ENCODE measurements at regions not wholly inside any gene's neighbourhood (a gene's known extent, or its start where the extent isn't known, plus 50 kb on each side); places are given as distances from the start of the nearest gene placed in this dataset.

DNA sequence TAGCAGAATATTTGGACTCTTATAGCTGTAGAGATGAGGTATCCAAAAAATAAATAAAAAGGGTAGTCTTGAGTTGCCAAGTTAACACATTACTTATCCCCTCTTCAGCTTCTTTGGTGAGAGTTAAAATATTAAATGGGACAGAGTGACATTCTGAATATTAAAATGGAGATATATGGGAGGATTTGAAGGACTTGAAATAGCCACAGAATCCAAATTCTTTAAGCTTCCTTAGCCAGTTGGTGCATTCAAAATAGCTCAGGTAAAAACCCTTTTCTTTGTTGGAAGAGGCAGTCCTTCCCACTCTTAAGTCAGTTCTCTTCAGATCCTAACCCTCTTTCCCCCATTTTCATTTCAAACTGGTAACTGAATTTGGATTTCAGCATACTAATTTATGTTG lies 130.1 kb upstream of the KLF12 start:
- TF ChIP-seq, protein P1, sequence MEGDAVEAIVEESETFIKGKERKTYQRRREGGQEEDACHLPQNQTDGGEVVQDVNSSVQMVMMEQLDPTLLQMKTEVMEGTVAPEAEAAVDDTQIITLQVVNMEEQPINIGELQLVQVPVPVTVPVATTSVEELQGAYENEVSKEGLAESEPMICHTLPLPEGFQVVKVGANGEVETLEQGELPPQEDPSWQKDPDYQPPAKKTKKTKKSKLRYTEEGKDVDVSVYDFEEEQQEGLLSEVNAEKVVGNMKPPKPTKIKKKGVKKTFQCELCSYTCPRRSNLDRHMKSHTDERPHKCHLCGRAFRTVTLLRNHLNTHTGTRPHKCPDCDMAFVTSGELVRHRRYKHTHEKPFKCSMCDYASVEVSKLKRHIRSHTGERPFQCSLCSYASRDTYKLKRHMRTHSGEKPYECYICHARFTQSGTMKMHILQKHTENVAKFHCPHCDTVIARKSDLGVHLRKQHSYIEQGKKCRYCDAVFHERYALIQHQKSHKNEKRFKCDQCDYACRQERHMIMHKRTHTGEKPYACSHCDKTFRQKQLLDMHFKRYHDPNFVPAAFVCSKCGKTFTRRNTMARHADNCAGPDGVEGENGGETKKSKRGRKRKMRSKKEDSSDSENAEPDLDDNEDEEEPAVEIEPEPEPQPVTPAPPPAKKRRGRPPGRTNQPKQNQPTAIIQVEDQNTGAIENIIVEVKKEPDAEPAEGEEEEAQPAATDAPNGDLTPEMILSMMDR (IDR thresholded peaks at IDR 0.05) = no peak
- TF ChIP-seq POLR2AphosphoS5 (IDR thresholded peaks at IDR 0.05; ENCODE audit: low read depth, low read length) (no peak), SIN3A (IDR thresholded peaks at IDR 0.05; ENCODE audit: borderline replicate concordance, insufficient read depth, low read depth, low read length) (no peak)

Measured in Panc1 (cell line).